ENCODE measurements at regions not wholly inside any gene's neighbourhood (a gene's known extent, or its start where the extent isn't known, plus 50 kb on each side); places are given as distances from the start of the nearest gene placed in this dataset.

DNA sequence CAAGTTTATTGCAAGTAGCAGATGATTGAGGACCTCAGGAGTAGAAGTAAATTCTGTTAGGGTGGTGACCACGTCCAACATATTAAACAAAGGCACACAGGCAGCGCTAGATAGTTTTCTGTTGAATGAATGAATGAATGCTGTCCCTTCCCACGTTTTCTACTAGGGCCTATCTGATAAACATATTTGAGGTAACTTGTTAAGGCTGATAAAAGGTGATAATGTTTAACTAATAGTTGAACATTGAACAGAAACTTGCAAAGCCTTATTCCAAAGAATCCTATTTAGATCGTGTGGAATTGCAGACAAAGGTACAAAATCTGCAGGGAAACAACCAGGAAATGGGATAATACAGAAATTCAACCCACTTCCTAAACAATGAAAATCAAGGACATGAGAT is 559.5 kb upstream of the SEMA6D start:
- no peak overlapping the region for H3K9ac ChIP-seq (ENCODE audit: extremely low read depth, insufficient read length, low read length)
- H3T11ph ChIP-seq (ENCODE audit: low read length) = no peak overlapping the region
- WGBS (ENCODE audit: extremely low coverage, insufficient read length, low lambda C conversion rate) = no CpG with 5 or more reads among the region's 4 CpGs
- DNase-seq = no peak
- H2BK15ac ChIP-seq (ENCODE audit: low read depth, low read length) = no peak overlapping the region
- H3K27ac Mint-ChIP-seq = no peak overlapping the region
- no peak overlapping the region for H2BK20ac ChIP-seq (ENCODE audit: low read depth, low read length, poor library complexity, severe bottlenecking)
- no peaks in the 10 kb centered on the region for H3K23me2 ChIP-seq (ENCODE audit: insufficient read length, low read depth, low read length, poor library complexity, severe bottlenecking)
- no peaks in the 10 kb centered on the region for H3K27me3 Mint-ChIP-seq (ENCODE audit: low read depth)
- no peaks in the 10 kb centered on the region; a peak in 1 of 5 replicates for H3K9me3 Mint-ChIP-seq
- no peak overlapping the region for H3K4me2 ChIP-seq (ENCODE audit: insufficient read depth, insufficient read length, low read length)
- TF ChIP-seq, protein P1, sequence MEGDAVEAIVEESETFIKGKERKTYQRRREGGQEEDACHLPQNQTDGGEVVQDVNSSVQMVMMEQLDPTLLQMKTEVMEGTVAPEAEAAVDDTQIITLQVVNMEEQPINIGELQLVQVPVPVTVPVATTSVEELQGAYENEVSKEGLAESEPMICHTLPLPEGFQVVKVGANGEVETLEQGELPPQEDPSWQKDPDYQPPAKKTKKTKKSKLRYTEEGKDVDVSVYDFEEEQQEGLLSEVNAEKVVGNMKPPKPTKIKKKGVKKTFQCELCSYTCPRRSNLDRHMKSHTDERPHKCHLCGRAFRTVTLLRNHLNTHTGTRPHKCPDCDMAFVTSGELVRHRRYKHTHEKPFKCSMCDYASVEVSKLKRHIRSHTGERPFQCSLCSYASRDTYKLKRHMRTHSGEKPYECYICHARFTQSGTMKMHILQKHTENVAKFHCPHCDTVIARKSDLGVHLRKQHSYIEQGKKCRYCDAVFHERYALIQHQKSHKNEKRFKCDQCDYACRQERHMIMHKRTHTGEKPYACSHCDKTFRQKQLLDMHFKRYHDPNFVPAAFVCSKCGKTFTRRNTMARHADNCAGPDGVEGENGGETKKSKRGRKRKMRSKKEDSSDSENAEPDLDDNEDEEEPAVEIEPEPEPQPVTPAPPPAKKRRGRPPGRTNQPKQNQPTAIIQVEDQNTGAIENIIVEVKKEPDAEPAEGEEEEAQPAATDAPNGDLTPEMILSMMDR (conservative IDR thresholded peaks at IDR 0.05) = no peak
- no peaks in the 10 kb centered on the region for H3K27me3 ChIP-seq (ENCODE audit: insufficient read depth, low read length)
- H3K14ac ChIP-seq (ENCODE audit: insufficient read depth, low read length) = no peak overlapping the region
- H4K5ac ChIP-seq (ENCODE audit: insufficient read length, low read depth, low read length) = no peak overlapping the region
- H3K56ac ChIP-seq (ENCODE audit: insufficient read length, low read depth, low read length) = no peak overlapping the region
- H4K20me1 ChIP-seq (ENCODE audit: control insufficient read depth, insufficient read depth, insufficient read length) = no peaks in the 10 kb centered on the region
- no peaks in the 10 kb centered on the region; a peak in 1 of 7 replicates for H3K36me3 Mint-ChIP-seq (ENCODE audit: insufficient read depth in 1 of 3, low read depth in 3 of 3)
- H2AK5ac ChIP-seq (ENCODE audit: insufficient read length, low read length) = no peak overlapping the region
- no peak overlapping the region for H2AFZ ChIP-seq (ENCODE audit: low read length)
- no peaks in the 10 kb centered on the region for H3K9me3 ChIP-seq (ENCODE audit: control insufficient read depth, low read depth, low read length)
- no peak overlapping the region for H3K18ac ChIP-seq (ENCODE audit: insufficient read length, low read depth, low read length)
- H4K91ac ChIP-seq (ENCODE audit: insufficient read length, low read depth, low read length) = no peak overlapping the region
- H3K23ac ChIP-seq (ENCODE audit: insufficient read length, low read depth, low read length) = no peak overlapping the region
- H2BK5ac ChIP-seq (ENCODE audit: insufficient read length, low read length) = no peak overlapping the region
- H3K4me3 Mint-ChIP-seq = no peak overlapping the region
- H4K8ac ChIP-seq (replicated peaks; ENCODE audit: insufficient read length, low read depth, low read length) = no peak overlapping the region
- no peak overlapping the region for H2BK12ac ChIP-seq (ENCODE audit: insufficient read length, low read depth, low read length)
- H3K79me2 ChIP-seq (ENCODE audit: insufficient read depth, low read length) = no peaks in the 10 kb centered on the region
- H3K4me1 Mint-ChIP-seq = peaks cover 10 to 11% of the 10 kb centered on the region in 2 experiments
- H3K27ac ChIP-seq (ENCODE audit: insufficient read length, low read depth, low read length) = no peak overlapping the region
- H2BK120ac ChIP-seq (ENCODE audit: low read depth, low read length, poor library complexity, severe bottlenecking) = no peak overlapping the region
- no peak overlapping the region for H3K4ac ChIP-seq (ENCODE audit: low read depth, low read length)
- H3K4me1 ChIP-seq (ENCODE audit: insufficient read depth, low read length) = no peaks in the 10 kb centered on the region
- no peaks in the 10 kb centered on the region for H3K79me1 ChIP-seq (ENCODE audit: insufficient read depth, low read depth, low read length, poor library complexity, severe bottlenecking)

Measured in H9 (cell line).